ENCODE measurements at regions not wholly inside any gene's neighbourhood (a gene's known extent, or its start where the extent isn't known, plus 50 kb on each side); places are given as distances from the start of the nearest gene placed in this dataset.

DNA sequence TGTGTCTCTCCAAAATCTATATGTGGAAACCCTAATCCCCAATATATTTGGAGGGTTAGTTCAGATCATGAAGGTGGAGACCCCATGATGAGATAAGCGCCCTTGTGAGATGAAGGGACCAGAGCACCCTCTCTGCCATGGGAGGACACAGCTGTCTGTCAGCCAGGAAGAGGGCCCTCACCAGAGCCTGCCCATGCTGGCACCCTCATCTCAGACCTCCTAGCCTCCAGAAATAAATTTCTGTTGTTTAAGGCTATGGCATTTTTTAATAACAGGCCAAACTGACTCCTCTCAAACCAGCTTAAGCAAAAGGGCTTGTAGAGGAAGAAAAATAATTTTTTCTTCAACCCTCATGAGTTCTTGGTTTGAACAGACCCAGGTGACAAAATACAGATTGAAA lies 79.2 kb upstream of the MAMDC2 start:
- Histone ChIP-seq H3K27me3 (ENCODE audit: control insufficient read depth, insufficient read depth, low read length) (no peaks in the 10 kb centered on the region), H3K4me2 (ENCODE audit: extremely low read depth, insufficient read depth, low read length) (no peak overlapping the region), H3K9ac (ENCODE audit: insufficient read depth, low read length) (no peak overlapping the region), H3K27ac (ENCODE audit: insufficient read depth, low read length) (no peak overlapping the region), H4K20me1 (ENCODE audit: control insufficient read depth, extremely low read depth, insufficient read depth, low read length) (no peaks in the 10 kb centered on the region), H3K36me3 (ENCODE audit: control insufficient read depth, insufficient read depth, low read length) (no peaks in the 10 kb centered on the region), H3K9me3 (ENCODE audit: control insufficient read depth, insufficient read depth, low read depth, low read length) (no peaks in the 10 kb centered on the region), H3K4me1 (ENCODE audit: control insufficient read depth, extremely low read depth, insufficient read depth, low read length) (no peaks in the 10 kb centered on the region), H3K79me2 (ENCODE audit: control insufficient read depth, insufficient read depth, low read length) (no peaks in the 10 kb centered on the region), H2AFZ (ENCODE audit: low read length) (no peak overlapping the region), H3K4me3 (replicated peaks in 1 of 4; ENCODE audit: control extremely low read depth in 1 of 4, insufficient read depth in 1 of 4, low read depth in 3 of 4, low read length in 4 of 4) (no peak overlapping the region)
- TF ChIP-seq, protein P1, sequence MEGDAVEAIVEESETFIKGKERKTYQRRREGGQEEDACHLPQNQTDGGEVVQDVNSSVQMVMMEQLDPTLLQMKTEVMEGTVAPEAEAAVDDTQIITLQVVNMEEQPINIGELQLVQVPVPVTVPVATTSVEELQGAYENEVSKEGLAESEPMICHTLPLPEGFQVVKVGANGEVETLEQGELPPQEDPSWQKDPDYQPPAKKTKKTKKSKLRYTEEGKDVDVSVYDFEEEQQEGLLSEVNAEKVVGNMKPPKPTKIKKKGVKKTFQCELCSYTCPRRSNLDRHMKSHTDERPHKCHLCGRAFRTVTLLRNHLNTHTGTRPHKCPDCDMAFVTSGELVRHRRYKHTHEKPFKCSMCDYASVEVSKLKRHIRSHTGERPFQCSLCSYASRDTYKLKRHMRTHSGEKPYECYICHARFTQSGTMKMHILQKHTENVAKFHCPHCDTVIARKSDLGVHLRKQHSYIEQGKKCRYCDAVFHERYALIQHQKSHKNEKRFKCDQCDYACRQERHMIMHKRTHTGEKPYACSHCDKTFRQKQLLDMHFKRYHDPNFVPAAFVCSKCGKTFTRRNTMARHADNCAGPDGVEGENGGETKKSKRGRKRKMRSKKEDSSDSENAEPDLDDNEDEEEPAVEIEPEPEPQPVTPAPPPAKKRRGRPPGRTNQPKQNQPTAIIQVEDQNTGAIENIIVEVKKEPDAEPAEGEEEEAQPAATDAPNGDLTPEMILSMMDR (conservative IDR thresholded peaks at IDR 0.05 in 1 of 2, IDR thresholded peaks at IDR 0.05 in 1 of 2; ENCODE audit: low read depth in 1 of 2, low read length in 2 of 2), result no peak
- TF ChIP-seq EZH2 (IDR thresholded peaks at IDR 0.05; ENCODE audit: low read length, missing control alignments), result no peak
- no peak for DNase-seq (ENCODE audit: low read depth in 2 of 2)

DNA sequence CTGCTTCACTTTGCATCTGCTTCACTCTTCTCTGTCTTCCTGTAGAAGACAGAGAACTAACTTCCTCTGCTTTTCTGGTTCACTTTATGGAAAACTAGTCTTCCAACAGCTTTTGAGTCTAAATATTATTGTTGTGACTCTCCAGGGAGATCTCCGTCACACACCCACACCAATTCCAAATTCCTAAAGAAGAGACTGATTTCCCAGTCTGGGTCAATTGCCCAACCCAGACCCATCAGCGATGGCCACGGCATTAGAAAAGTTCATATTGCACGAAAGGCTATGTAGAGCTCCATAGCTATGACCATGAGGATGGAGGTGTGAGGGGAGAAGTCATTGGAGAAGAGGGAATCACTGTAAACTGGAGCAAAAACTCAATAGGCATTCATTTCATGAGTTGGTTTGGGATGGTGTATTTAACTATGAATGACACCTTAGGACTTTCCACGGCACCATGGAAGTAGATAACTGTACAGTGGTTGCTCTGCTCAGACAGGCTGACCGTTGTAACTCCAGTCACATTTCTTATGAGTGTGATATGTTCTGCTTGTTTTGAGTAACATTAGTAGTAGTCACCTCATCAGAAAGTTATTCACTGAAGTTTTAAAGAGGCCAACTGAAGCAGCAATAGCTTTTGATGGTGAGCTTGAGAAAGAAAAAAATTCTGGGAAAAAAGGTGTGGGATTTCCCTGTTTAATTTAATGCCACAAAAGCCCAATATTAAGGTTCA lies 78.1 kb upstream of the MAMDC2 start:
- H3K4me3 ChIP-seq (replicated peaks in 1 of 4; ENCODE audit: control extremely low read depth in 1 of 4, insufficient read depth in 1 of 4, low read depth in 3 of 4, low read length in 4 of 4), result no peak overlapping the region
- DNase-seq (ENCODE audit: low read depth in 2 of 2), result peak in 1 of 2 donors; percentile 31
- H3K27ac ChIP-seq (ENCODE audit: insufficient read depth, low read length), result no peak overlapping the region
- H3K4me1 ChIP-seq (ENCODE audit: control insufficient read depth, extremely low read depth, insufficient read depth, low read length), result no peaks in the 10 kb centered on the region
- TF ChIP-seq, protein P1 (conservative IDR thresholded peaks at IDR 0.05 in 1 of 2, IDR thresholded peaks at IDR 0.05 in 1 of 2; ENCODE audit: low read depth in 1 of 2, low read length in 2 of 2), result no peak
- TF ChIP-seq EZH2 (IDR thresholded peaks at IDR 0.05; ENCODE audit: low read length, missing control alignments), result no peak
- no peaks in the 10 kb centered on the region for H4K20me1 ChIP-seq (ENCODE audit: control insufficient read depth, extremely low read depth, insufficient read depth, low read length)
- no peaks in the 10 kb centered on the region for H3K9me3 ChIP-seq (ENCODE audit: control insufficient read depth, insufficient read depth, low read depth, low read length)
- no peaks in the 10 kb centered on the region for H3K27me3 ChIP-seq (ENCODE audit: control insufficient read depth, insufficient read depth, low read length)
- no peak overlapping the region for H2AFZ ChIP-seq (ENCODE audit: low read length)
- no peaks in the 10 kb centered on the region for H3K36me3 ChIP-seq (ENCODE audit: control insufficient read depth, insufficient read depth, low read length)
- no peak overlapping the region for H3K9ac ChIP-seq (ENCODE audit: insufficient read depth, low read length)
- no peaks in the 10 kb centered on the region for H3K79me2 ChIP-seq (ENCODE audit: control insufficient read depth, insufficient read depth, low read length)
- H3K4me2 ChIP-seq (ENCODE audit: extremely low read depth, insufficient read depth, low read length), result no peak overlapping the region

DNA sequence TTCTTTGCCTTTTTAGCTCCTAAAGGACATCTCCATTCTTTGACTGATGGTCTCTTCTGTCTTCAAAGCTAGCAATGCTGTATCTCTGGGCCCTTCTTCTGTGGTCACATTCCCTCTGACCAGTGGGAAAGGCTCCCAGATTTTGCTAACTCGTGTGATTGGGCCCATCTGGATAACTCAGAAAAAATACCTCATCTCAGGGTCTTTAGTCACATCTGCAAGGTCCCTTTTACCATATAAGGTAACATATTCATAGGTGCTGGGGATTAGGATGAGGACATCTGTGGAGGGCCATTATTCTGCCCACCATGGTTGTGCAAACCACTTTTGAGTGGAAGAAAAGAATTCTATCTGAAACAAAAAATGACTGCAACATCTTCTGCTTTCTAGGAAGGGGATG lies 76.3 kb upstream of the MAMDC2 start:
- Histone ChIP-seq H3K4me2 (ENCODE audit: extremely low read depth, insufficient read depth, low read length) (no peak overlapping the region), H3K4me1 (ENCODE audit: control insufficient read depth, extremely low read depth, insufficient read depth, low read length) (peaks cover 5% of the 10 kb centered on the region), H3K79me2 (ENCODE audit: control insufficient read depth, insufficient read depth, low read length) (no peaks in the 10 kb centered on the region), H3K27ac (ENCODE audit: insufficient read depth, low read length) (no peak overlapping the region), H3K36me3 (ENCODE audit: control insufficient read depth, insufficient read depth, low read length) (no peaks in the 10 kb centered on the region), H3K9me3 (ENCODE audit: control insufficient read depth, insufficient read depth, low read depth, low read length) (no peaks in the 10 kb centered on the region), H3K4me3 (replicated peaks in 1 of 4; ENCODE audit: control extremely low read depth in 1 of 4, insufficient read depth in 1 of 4, low read depth in 3 of 4, low read length in 4 of 4) (no peak overlapping the region), H3K9ac (ENCODE audit: insufficient read depth, low read length) (no peak overlapping the region), H2AFZ (ENCODE audit: low read length) (no peak overlapping the region), H4K20me1 (ENCODE audit: control insufficient read depth, extremely low read depth, insufficient read depth, low read length) (no peaks in the 10 kb centered on the region), H3K27me3 (ENCODE audit: control insufficient read depth, insufficient read depth, low read length) (no peaks in the 10 kb centered on the region)
- TF ChIP-seq, protein P1 (conservative IDR thresholded peaks at IDR 0.05 in 1 of 2, IDR thresholded peaks at IDR 0.05 in 1 of 2; ENCODE audit: low read depth in 1 of 2, low read length in 2 of 2), result no peak
- DNase-seq (ENCODE audit: low read depth in 2 of 2), result peak in 1 of 2 donors; percentile 32

Data from fibroblast of lung (primary cell).